Stimulated activated naive B cell treated with anti-CD40 and anti-IgM and Interleukin-4, amounts not matched to agents 10 μg/mL and 1 μg/mL and 100 μg/mL, for 72 hours (primary cell): ENCODE measurements at regions not wholly inside any gene's neighbourhood (a gene's known extent, or its start where the extent isn't known, plus 50 kb on each side); places are given as distances from the start of the nearest gene placed in this dataset.
"Not testable (repeated sequence)": the region's sequence is repeated elsewhere in the genome, so short reads cannot be mapped to it uniquely, and the experiment has no call there.

Experiments used
- ATAC-seq, 2 donors: fragments of 150-1000 bp; cut with Tn5 transposase; replicated peaks; 2 replicates each; pipeline ENCODE4 v1.10.0; 2021; ENCODE audit warnings: moderate library complexity in 1 of 2
- DNase-seq: peaks from one replicate; pipeline ENCODE4 v3.0.0; 2021
- H3K27ac Mint-ChIP-seq: one replicate; pipeline ENCODE4 v1.8.0; 2022; ENCODE audit warnings: mild to moderate bottlenecking, mixed read lengths
- H3K27me3 Mint-ChIP-seq, 2 donors: one replicate each; pipeline ENCODE4 v1.8.0; 2022; ENCODE audit warnings: mixed read lengths in 2 of 2
- H3K36me3 Mint-ChIP-seq, 2 donors: one replicate each; pipeline ENCODE4 v1.8.0; 2022; ENCODE audit warnings: mixed read lengths in 2 of 2, mild to moderate bottlenecking in 1 of 2
- H3K4me1 Mint-ChIP-seq, 2 donors: one replicate each; pipeline ENCODE4 v1.8.0; 2022; ENCODE audit warnings: mixed read lengths in 2 of 2, mild to moderate bottlenecking in 1 of 2
- H3K4me3 Mint-ChIP-seq, 2 donors: one replicate each; pipeline ENCODE4 v1.8.0; 2022; ENCODE audit warnings: mild to moderate bottlenecking in 2 of 2, mixed read lengths in 2 of 2, moderate library complexity in 1 of 2
- H3K9me3 Mint-ChIP-seq, 2 donors: one replicate each; pipeline ENCODE4 v1.8.0; 2022; ENCODE audit warnings: mixed read lengths in 2 of 2, mild to moderate bottlenecking in 1 of 2

- not testable (repeated sequence) for H3K4me1 Mint-ChIP-seq, H3K36me3 Mint-ChIP-seq, H3K4me3 Mint-ChIP-seq, H3K9me3 Mint-ChIP-seq, H3K27me3 Mint-ChIP-seq, H3K27ac Mint-ChIP-seq, DNase-seq, ATAC-seq
Measured at GRCh38 chr1:81245084-81245715, 555.5 kb upstream of the ADGRL2 start.

- H3K36me3 Mint-ChIP-seq, H3K27ac Mint-ChIP-seq, H3K9me3 Mint-ChIP-seq, ATAC-seq, H3K4me3 Mint-ChIP-seq, DNase-seq, H3K27me3 Mint-ChIP-seq, H3K4me1 Mint-ChIP-seq: not testable (repeated sequence)
Measured at GRCh38 chr1:81244612-81245011, 556.1 kb upstream of the ADGRL2 start.

- Mint-ChIP-seq H3K27ac (no peak overlapping the region), H3K9me3 (peaks cover 8 to 9% of the 10 kb centered on the region in 2 donors), H3K4me3 (no peak overlapping the region), H3K36me3 (no peaks in the 10 kb centered on the region), H3K27me3 (no peaks in the 10 kb centered on the region), H3K4me1 (no peaks in the 10 kb centered on the region)
- no peak for DNase-seq
- ATAC-seq = no peak
Measured at GRCh38 chr1:81242103-81242502, 558.6 kb upstream of the ADGRL2 start.

GRCh38 chr1:81238129-81238528 lies 562.6 kb upstream of the ADGRL2 start:
- Mint-ChIP-seq H3K27ac (no peak overlapping the region), H3K36me3 (no peaks in the 10 kb centered on the region), H3K4me1 (no peaks in the 10 kb centered on the region), H3K4me3 (no peak overlapping the region), H3K27me3 (no peaks in the 10 kb centered on the region), H3K9me3 (no peaks in the 10 kb centered on the region)
- DNase-seq (no peak), ATAC-seq (no peak)

- H3K36me3 Mint-ChIP-seq = no peaks in the 10 kb centered on the region
- DNase-seq (no peak), ATAC-seq (no peak)
- H3K27me3 Mint-ChIP-seq = no peaks in the 10 kb centered on the region
- H3K4me3 Mint-ChIP-seq = no peak overlapping the region
- no peaks in the 10 kb centered on the region for H3K9me3 Mint-ChIP-seq
- no peaks in the 10 kb centered on the region for H3K4me1 Mint-ChIP-seq
- no peak overlapping the region for H3K27ac Mint-ChIP-seq
Measured at GRCh38 chr1:81237473-81238089, 563.2 kb upstream of the ADGRL2 start.

GRCh38 chr1:81234237-81234636 lies 566.5 kb upstream of the ADGRL2 start:
- Mint-ChIP-seq H3K36me3 (no peaks in the 10 kb centered on the region), H3K4me3 (no peak overlapping the region), H3K9me3 (no peaks in the 10 kb centered on the region), H3K27ac (no peak overlapping the region), H3K27me3 (no peaks in the 10 kb centered on the region), H3K4me1 (no peaks in the 10 kb centered on the region)
- ATAC-seq = no peak
- no peak for DNase-seq

- Mint-ChIP-seq H3K36me3 (no peaks in the 10 kb centered on the region), H3K4me3 (no peak overlapping the region), H3K27me3 (no peaks in the 10 kb centered on the region), H3K4me1 (no peaks in the 10 kb centered on the region), H3K9me3 (no peaks in the 10 kb centered on the region), H3K27ac (no peak overlapping the region)
- ATAC-seq (no peak), DNase-seq (no peak)
Measured at GRCh38 chr1:81233591-81233990, 567.1 kb upstream of the ADGRL2 start.

GRCh38 chr1:81232420-81232819 lies 568.3 kb upstream of the ADGRL2 start:
- Mint-ChIP-seq H3K4me1 (no peaks in the 10 kb centered on the region), H3K27me3 (no peaks in the 10 kb centered on the region), H3K27ac (no peak overlapping the region), H3K36me3 (no peaks in the 10 kb centered on the region), H3K9me3 (no peaks in the 10 kb centered on the region), H3K4me3 (no peak overlapping the region)
- DNase-seq = no peak
- ATAC-seq = no peak

- Mint-ChIP-seq H3K27me3 (no peaks in the 10 kb centered on the region), H3K9me3 (no peaks in the 10 kb centered on the region), H3K4me3 (no peak overlapping the region), H3K36me3 (no peaks in the 10 kb centered on the region), H3K4me1 (no peaks in the 10 kb centered on the region), H3K27ac (no peak overlapping the region)
- ATAC-seq (no peak), DNase-seq (no peak)
Measured at GRCh38 chr1:81231729-81232038, 569.0 kb upstream of the ADGRL2 start.

- Mint-ChIP-seq H3K9me3 (no peaks in the 10 kb centered on the region), H3K27me3 (no peaks in the 10 kb centered on the region), H3K4me1 (no peaks in the 10 kb centered on the region), H3K27ac (no peak overlapping the region), H3K36me3 (no peaks in the 10 kb centered on the region), H3K4me3 (no peak overlapping the region)
- ATAC-seq (no peak), DNase-seq (no peak)
Measured at GRCh38 chr1:81230983-81231728, 569.6 kb upstream of the ADGRL2 start.

GRCh38 chr1:81228926-81229325 lies 571.8 kb upstream of the ADGRL2 start:
- H3K36me3 Mint-ChIP-seq = no peaks in the 10 kb centered on the region
- no peak overlapping the region for H3K4me3 Mint-ChIP-seq
- no peak overlapping the region for H3K27ac Mint-ChIP-seq
- H3K9me3 Mint-ChIP-seq = no peaks in the 10 kb centered on the region
- no peaks in the 10 kb centered on the region for H3K27me3 Mint-ChIP-seq
- DNase-seq = no peak
- no peak for ATAC-seq
- no peaks in the 10 kb centered on the region for H3K4me1 Mint-ChIP-seq

GRCh38 chr1:81226603-81226928 lies 574.2 kb upstream of the ADGRL2 start:
- DNase-seq (no peak), ATAC-seq (no peak)
- Mint-ChIP-seq H3K27me3 (no peaks in the 10 kb centered on the region), H3K9me3 (no peaks in the 10 kb centered on the region), H3K27ac (no peak overlapping the region), H3K4me3 (no peak overlapping the region), H3K36me3 (no peaks in the 10 kb centered on the region), H3K4me1 (no peaks in the 10 kb centered on the region)

- no peak for DNase-seq
- Mint-ChIP-seq H3K27me3 (no peaks in the 10 kb centered on the region), H3K36me3 (no peaks in the 10 kb centered on the region), H3K27ac (no peak overlapping the region), H3K9me3 (peaks cover 3 to 4% of the 10 kb centered on the region in 2 donors), H3K4me1 (no peaks in the 10 kb centered on the region), H3K4me3 (no peak overlapping the region)
- ATAC-seq = no peak
Measured at GRCh38 chr1:81225789-81226602, 574.7 kb upstream of the ADGRL2 start.

GRCh38 chr1:81224222-81224621 lies 576.5 kb upstream of the ADGRL2 start:
- Mint-ChIP-seq H3K4me1 (no peaks in the 10 kb centered on the region), H3K9me3 (peaks cover 3 to 4% of the 10 kb centered on the region in 2 donors), H3K36me3 (no peaks in the 10 kb centered on the region), H3K27me3 (no peaks in the 10 kb centered on the region), H3K27ac (no peak overlapping the region), H3K4me3 (no peak overlapping the region)
- DNase-seq (no peak), ATAC-seq (no peak)

GRCh38 chr1:81221564-81221963 lies 579.2 kb upstream of the ADGRL2 start:
- no peaks in the 10 kb centered on the region for H3K4me1 Mint-ChIP-seq
- H3K27me3 Mint-ChIP-seq = no peaks in the 10 kb centered on the region
- ATAC-seq (no peak), DNase-seq (no peak)
- peaks cover 3 to 4% of the 10 kb centered on the region in 2 donors for H3K9me3 Mint-ChIP-seq
- H3K36me3 Mint-ChIP-seq = no peaks in the 10 kb centered on the region
- no peak overlapping the region for H3K4me3 Mint-ChIP-seq
- H3K27ac Mint-ChIP-seq = no peak overlapping the region
